DOHH2 (cell line): ENCODE measurements at regions not wholly inside any gene's neighbourhood (a gene's known extent, or its start where the extent isn't known, plus 50 kb on each side); places are given as distances from the start of the nearest gene placed in this dataset.

ENCODE experiments used
- EZH2phosphoT487 ChIP-seq: fragments of 200-600 bp; sonication (generic); IDR thresholded peaks from 2 replicates; pipeline ENCODE4 v1.6.1; 2017; ENCODE audit warnings: borderline replicate concordance, mild to moderate bottlenecking, antibody characterized with exemption, low read length, moderate library complexity, mixed read lengths
- TF ChIP-seq, protein P1 (sequence below): fragments of 200-600 bp; sonication (generic); IDR thresholded peaks from one replicate; pipeline ENCODE4 v1.5.1; 2014; ENCODE audit warnings: antibody characterized with exemption, mild to moderate bottlenecking, low read depth, low read length; ENCODE audit not compliant: poor library complexity, severe bottlenecking

DNA sequence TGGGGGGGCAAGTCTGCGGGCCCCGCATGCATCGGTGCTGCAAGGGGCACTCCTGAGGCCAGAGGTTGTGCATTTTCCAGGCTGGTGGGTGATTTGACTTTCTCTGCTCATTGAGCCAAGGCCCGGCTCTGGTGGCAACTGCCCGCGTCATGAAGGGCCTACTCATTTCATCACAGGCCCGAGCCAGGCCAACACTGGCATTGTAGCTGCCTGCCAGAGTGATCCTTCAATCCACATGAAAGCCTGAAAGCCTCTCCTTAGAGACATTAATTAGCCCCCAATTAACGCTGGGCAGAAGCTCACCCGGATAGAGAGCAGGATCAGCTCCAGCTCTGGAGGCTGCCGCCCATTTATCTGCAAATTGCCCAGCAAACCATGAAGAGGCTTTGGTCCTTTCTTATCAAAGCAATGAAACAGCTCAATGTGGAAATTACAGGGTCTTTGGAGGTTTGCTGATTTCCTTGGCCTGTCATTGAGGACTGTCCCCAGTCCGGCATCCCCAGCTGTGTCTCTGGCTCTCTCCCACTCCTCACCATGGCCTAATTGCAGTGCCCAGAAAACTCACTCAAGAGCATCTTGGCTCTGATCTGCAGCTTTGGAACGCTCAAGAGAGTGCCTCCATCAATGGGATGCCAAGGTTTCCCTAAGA, 50.4 kb upstream of the STUM start:
- TF ChIP-seq, protein P1, sequence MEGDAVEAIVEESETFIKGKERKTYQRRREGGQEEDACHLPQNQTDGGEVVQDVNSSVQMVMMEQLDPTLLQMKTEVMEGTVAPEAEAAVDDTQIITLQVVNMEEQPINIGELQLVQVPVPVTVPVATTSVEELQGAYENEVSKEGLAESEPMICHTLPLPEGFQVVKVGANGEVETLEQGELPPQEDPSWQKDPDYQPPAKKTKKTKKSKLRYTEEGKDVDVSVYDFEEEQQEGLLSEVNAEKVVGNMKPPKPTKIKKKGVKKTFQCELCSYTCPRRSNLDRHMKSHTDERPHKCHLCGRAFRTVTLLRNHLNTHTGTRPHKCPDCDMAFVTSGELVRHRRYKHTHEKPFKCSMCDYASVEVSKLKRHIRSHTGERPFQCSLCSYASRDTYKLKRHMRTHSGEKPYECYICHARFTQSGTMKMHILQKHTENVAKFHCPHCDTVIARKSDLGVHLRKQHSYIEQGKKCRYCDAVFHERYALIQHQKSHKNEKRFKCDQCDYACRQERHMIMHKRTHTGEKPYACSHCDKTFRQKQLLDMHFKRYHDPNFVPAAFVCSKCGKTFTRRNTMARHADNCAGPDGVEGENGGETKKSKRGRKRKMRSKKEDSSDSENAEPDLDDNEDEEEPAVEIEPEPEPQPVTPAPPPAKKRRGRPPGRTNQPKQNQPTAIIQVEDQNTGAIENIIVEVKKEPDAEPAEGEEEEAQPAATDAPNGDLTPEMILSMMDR, result no peak
- no peak for TF ChIP-seq EZH2phosphoT487
